ENCODE measurements at regions not wholly inside any gene's neighbourhood (a gene's known extent, or its start where the extent isn't known, plus 50 kb on each side); places are given as distances from the start of the nearest gene placed in this dataset.

DNA sequence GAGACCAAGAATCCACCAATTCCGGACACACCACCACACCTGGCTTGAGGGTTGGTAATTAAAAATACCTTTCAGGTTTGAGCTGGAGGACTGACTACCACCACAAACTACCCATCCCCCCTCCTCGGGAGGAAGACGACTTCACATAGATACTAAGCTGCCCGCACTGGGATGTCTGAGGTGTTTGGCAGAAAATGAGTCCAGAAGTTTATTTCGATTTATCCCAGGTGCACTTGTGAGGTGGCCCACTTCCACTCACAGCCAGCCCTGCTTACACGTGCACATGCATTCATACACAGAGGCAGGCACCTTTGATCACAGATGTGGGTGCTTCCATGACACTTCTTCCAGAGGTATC lies 187.1 kb downstream of the ID4 start:
- TF ChIP-seq, protein P1, sequence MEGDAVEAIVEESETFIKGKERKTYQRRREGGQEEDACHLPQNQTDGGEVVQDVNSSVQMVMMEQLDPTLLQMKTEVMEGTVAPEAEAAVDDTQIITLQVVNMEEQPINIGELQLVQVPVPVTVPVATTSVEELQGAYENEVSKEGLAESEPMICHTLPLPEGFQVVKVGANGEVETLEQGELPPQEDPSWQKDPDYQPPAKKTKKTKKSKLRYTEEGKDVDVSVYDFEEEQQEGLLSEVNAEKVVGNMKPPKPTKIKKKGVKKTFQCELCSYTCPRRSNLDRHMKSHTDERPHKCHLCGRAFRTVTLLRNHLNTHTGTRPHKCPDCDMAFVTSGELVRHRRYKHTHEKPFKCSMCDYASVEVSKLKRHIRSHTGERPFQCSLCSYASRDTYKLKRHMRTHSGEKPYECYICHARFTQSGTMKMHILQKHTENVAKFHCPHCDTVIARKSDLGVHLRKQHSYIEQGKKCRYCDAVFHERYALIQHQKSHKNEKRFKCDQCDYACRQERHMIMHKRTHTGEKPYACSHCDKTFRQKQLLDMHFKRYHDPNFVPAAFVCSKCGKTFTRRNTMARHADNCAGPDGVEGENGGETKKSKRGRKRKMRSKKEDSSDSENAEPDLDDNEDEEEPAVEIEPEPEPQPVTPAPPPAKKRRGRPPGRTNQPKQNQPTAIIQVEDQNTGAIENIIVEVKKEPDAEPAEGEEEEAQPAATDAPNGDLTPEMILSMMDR (IDR thresholded peaks at IDR 0.05; ENCODE audit: borderline replicate concordance, insufficient read depth, low read depth, low read length): no peak
- H3K4me3 ChIP-seq (ENCODE audit: low read depth, low read length): no peak overlapping the region

DNA sequence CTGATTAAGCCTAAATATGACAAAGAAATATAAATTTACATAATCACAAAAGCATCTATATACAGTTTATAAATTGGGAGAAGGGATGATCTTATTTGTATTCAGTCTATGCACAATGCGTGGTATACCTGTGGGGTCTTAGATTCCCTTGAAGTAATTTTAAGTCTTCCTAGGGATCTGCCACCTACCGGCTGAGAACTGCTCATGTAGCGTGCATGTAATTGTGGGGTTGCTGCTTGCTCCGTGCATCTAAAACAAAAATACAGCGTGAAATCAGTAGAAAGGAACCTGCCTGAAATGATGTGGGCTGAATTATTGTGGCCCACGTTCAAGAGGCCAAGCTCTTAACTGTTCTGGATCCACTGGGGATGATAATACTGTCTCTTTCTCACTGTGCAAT lies 187.3 kb downstream of the MBOAT1 start:
- TF ChIP-seq, protein P1 (IDR thresholded peaks at IDR 0.05; ENCODE audit: borderline replicate concordance, insufficient read depth, low read depth, low read length): no peak
- no peak overlapping the region for H3K4me3 ChIP-seq (ENCODE audit: low read depth, low read length)

DNA sequence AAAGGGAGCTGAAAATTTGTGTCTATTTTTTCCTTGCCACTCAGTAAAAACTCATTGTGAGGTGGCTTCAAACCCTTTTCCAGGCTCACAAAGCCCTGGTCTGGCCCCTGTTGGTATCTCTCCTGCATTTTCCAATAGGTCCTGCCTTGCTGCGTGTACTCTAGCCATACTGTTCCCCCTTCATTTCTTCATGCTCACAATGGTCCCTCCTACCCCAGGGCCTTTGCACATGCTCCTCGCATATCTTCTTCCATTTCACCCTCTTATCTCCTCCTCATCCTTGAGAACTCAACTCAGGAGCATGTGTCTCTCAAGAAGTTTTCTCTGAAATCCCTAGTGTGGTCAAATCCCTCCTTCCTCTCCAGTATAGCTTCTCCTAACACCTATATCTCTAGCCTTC lies 186.6 kb downstream of the MBOAT1 start:
- TF ChIP-seq, protein P1 (IDR thresholded peaks at IDR 0.05; ENCODE audit: borderline replicate concordance, insufficient read depth, low read depth, low read length): no peak
- H3K4me3 ChIP-seq (ENCODE audit: low read depth, low read length): no peak overlapping the region

DNA sequence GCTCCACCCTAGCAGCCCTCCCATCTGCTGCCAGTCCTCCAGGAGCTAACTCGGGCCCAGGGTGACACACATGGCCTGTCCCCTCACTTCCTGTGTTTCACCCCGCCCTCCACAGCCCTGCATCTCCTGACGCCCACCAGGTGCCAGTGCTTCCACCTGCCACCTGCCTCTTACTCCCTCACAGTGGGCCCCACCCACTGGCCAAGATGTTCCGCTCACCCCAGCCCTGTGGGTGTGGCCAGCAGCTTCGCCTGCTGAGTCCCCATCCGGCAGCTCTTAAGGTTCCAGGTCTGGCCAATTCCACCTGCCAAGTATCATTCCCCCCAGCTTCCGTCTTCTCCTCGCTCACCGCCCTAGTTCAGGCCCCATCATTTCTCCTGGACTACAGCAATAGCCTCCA lies 184.1 kb downstream of the MBOAT1 start:
- TF ChIP-seq, protein P1 (IDR thresholded peaks at IDR 0.05; ENCODE audit: borderline replicate concordance, insufficient read depth, low read depth, low read length): no peak
- H3K4me3 ChIP-seq (ENCODE audit: low read depth, low read length): no peak overlapping the region

DNA sequence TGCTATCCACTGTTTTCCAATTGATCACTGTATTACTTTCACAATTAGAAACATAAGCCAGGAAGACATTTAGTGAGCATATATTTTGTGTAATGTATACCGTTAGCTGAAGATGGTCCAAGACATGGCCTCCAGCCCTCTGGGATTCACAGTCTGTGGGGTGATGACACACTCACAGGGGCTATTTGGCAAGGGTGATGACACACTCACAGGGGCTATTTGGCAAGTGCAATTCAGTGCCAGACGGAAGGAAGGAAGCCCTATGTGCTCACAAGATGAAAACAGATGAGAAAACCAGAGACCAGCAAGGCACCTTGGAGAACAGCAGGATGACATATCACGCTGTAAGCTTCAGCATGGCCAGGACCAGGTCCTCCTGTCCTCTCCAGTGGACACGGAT lies 183.7 kb downstream of the MBOAT1 start:
- TF ChIP-seq, protein P1 (IDR thresholded peaks at IDR 0.05; ENCODE audit: borderline replicate concordance, insufficient read depth, low read depth, low read length): no peak
- H3K4me3 ChIP-seq (ENCODE audit: low read depth, low read length): no peak overlapping the region

DNA sequence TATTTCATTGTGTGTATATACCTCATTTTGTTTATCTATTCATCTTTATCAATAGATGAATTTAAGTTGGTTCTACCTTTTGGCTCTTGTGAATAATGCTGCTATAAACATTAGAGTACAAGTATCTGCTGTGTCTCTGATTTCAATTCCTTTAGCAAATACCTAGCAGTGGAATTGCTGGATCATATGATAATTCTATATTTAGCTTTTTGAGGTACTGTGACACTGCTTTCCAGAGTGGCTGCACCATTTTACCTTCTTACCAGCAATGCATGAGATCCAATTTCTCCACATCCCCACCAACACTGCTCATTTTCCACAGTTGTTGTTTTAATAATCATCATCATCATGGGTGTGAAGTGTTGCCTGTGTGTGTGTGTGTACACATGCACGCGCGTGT lies 182.3 kb downstream of the MBOAT1 start:
- H3K4me3 ChIP-seq (ENCODE audit: low read depth, low read length): no peak overlapping the region
- TF ChIP-seq, protein P1 (IDR thresholded peaks at IDR 0.05; ENCODE audit: borderline replicate concordance, insufficient read depth, low read depth, low read length): no peak

DNA sequence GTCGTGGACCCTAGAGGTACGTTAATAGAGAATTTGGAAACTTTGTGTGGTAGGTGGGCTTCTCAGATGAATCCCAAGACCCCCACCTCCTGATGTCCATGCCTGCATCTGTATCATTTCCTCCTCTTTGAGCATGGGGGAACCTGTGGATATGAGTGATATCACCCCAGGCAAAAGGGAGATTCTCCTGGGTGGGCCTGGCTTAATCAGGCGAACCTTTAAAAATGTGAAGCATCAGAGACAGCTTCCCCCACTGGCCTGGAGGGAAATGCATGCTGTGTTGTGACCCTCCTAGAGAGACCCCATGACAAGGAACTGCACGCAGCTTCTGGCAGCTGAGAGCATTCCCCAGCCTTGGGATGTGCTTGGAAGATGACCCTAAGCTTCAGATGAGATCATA lies 180.9 kb downstream of the MBOAT1 start:
- TF ChIP-seq, protein P1 (IDR thresholded peaks at IDR 0.05; ENCODE audit: borderline replicate concordance, insufficient read depth, low read depth, low read length): no peak
- no peak overlapping the region for H3K4me3 ChIP-seq (ENCODE audit: low read depth, low read length)

Measured in GM12875 (cell line).